OCI-LY7 (cell line): ENCODE measurements at regions not wholly inside any gene's neighbourhood (a gene's known extent, or its start where the extent isn't known, plus 50 kb on each side); places are given as distances from the start of the nearest gene placed in this dataset.

Source experiments
- EZH2phosphoT487 ChIP-seq: fragments of 200-600 bp; sonication (generic); IDR thresholded peaks from 2 replicates; pipeline ENCODE4 v1.6.1; 2018; ENCODE audit warnings: low read depth, borderline replicate concordance, mild to moderate bottlenecking, mixed run types, antibody characterized with exemption, low read length, moderate library complexity, mixed read lengths
- TF ChIP-seq, protein P1 (sequence below): fragments of 200-600 bp; sonication (generic); conservative IDR thresholded peaks from 2 replicates; pipeline ENCODE4 v1.5.1; 2014; ENCODE audit warnings: mild to moderate bottlenecking, antibody characterized with exemption, low read length, moderate library complexity, mixed read lengths

- TF ChIP-seq, protein P1, sequence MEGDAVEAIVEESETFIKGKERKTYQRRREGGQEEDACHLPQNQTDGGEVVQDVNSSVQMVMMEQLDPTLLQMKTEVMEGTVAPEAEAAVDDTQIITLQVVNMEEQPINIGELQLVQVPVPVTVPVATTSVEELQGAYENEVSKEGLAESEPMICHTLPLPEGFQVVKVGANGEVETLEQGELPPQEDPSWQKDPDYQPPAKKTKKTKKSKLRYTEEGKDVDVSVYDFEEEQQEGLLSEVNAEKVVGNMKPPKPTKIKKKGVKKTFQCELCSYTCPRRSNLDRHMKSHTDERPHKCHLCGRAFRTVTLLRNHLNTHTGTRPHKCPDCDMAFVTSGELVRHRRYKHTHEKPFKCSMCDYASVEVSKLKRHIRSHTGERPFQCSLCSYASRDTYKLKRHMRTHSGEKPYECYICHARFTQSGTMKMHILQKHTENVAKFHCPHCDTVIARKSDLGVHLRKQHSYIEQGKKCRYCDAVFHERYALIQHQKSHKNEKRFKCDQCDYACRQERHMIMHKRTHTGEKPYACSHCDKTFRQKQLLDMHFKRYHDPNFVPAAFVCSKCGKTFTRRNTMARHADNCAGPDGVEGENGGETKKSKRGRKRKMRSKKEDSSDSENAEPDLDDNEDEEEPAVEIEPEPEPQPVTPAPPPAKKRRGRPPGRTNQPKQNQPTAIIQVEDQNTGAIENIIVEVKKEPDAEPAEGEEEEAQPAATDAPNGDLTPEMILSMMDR, result no peak
- no peak for TF ChIP-seq EZH2phosphoT487
These were observed 123.8 kb upstream of the DAZL start for GRCh38 chr3:16728770-16729745.
